Transverse colon (tissue), 4 donors: ENCODE measurements at regions not wholly inside any gene's neighbourhood (a gene's known extent, or its start where the extent isn't known, plus 50 kb on each side); places are given as distances from the start of the nearest gene placed in this dataset.
"Not testable (repeated sequence)": the region's sequence is repeated elsewhere in the genome, so short reads cannot be mapped to it uniquely, and the experiment has no call there.

ENCODE experiments used
- DNase-seq: peaks from one replicate; pipeline ENCODE4 v3.0.0-alpha.2; 2019
- H3K27ac ChIP-seq, 4 donors: fragments of 200-600 bp; sonication (generic); 2 replicates each; pipeline ENCODE4 v1.5.1; 2016 to 2018; ENCODE audit warnings: inconsistent platforms in 4 of 4
- H3K27me3 ChIP-seq: fragments of 200-600 bp; sonication (generic); 2 replicates; pipeline ENCODE4 v1.5.1; 2017; ENCODE audit warnings: inconsistent platforms
- H3K36me3 ChIP-seq, 4 donors: fragments of 200-600 bp; sonication (generic); 2 replicates each; pipeline ENCODE4 v1.5.1; 2017 to 2019; ENCODE audit warnings: inconsistent platforms in 4 of 4
- H3K4me1 ChIP-seq, 4 donors: fragments of 200-600 bp; sonication (generic); 2 replicates each; pipeline ENCODE4 v1.5.1; 2017 to 2020; ENCODE audit warnings: inconsistent platforms in 4 of 4
- H3K4me3 ChIP-seq, 4 donors: fragments of 200-600 bp; sonication (generic); 1 replicate in 1 of 4; 2 replicates in 3 of 4; pipeline versions ENCODE4 v1.5.1 to v1.6.1; 2017 to 2019; ENCODE audit warnings: inconsistent platforms in 4 of 4
- H3K9me3 ChIP-seq, 2 donors: fragments of 200-600 bp; sonication (generic); 2 replicates each; pipeline ENCODE4 v1.5.1; 2017 to 2019; ENCODE audit warnings: inconsistent platforms in 2 of 2
- CTCF ChIP-seq, 5 experiments: fragments of 200-600 bp in 3 of 5; fragments of 450-650 bp in 2 of 5; sonication (generic) in 3 of 5; IDR thresholded peaks; 1 replicate in 2 of 5; 2 replicates in 3 of 5; pipeline ENCODE4 v1.5.1; 2016 to 2017; ENCODE audit warnings: antibody characterized with exemption in 5 of 5, inconsistent platforms in 3 of 5, mild to moderate bottlenecking in 2 of 5, moderate library complexity in 1 of 5
- EP300 ChIP-seq: sonication (generic); formaldehyde crosslinking; IDR thresholded peaks from one replicate; pipeline ENCODE4 v1.6.1; 2017; ENCODE audit warnings: antibody characterized with exemption, low read depth
- POLR2A ChIP-seq: fragments of 450-650 bp; IDR thresholded peaks from one replicate; pipeline ENCODE4 v1.6.1; 2016; ENCODE audit warnings: antibody characterized with exemption, mild to moderate bottlenecking, moderate library complexity
- POLR2AphosphoS5 ChIP-seq, 3 donors: sonication (generic); formaldehyde crosslinking; IDR thresholded peaks; one replicate each; pipeline ENCODE4 v1.6.1; 2016; ENCODE audit warnings: antibody characterized with exemption in 3 of 3
- WGBS, 2 donors: methylation state at CpG; one replicate each; pipeline ENCODE4 v1.1.5; 2018; ENCODE audit warnings: low coverage in 1 of 2; 5-methylcytosine and 5-hydroxymethylcytosine counted together
- in situ Hi-C, 4 donors: fragments of 200-750 bp; cut with MboI; loops; one replicate each; pipeline versions ENCODE4 v1.15.0 to v1.15.1; 2017; ENCODE audit warnings: low sequenced_read_pairs in 3 of 4, low pct_ligation_motif_present in 1 of 4, low pct_unique_long_range_greater_than_20kb in 1 of 4
- intact Hi-C: fragments of 100-400 bp; cut with DNase I; formaldehyde crosslinking; loops from one replicate; pipeline ENCODE4 v1.15.1; 2023; ENCODE audit warnings: low total_unique reads

- H3K4me3 ChIP-seq: no peak overlapping the region
- no peak overlapping the region for H3K27ac ChIP-seq
- peaks cover 0 to 4% (median 0%) of the 10 kb centered on the region in 4 donors for H3K4me1 ChIP-seq
- peaks cover 4% of the 10 kb centered on the region for H3K27me3 ChIP-seq
- no peak for DNase-seq
- 89 to 92% methylated on average over 2 of the region's 2 CpGs for WGBS, 2 donors
- H3K9me3 ChIP-seq: no peaks in the 10 kb centered on the region
- no peaks in the 10 kb centered on the region for H3K36me3 ChIP-seq
- TF ChIP-seq POLR2A (no peak), POLR2AphosphoS5 (IDR thresholded peaks at IDR 0.05) (no peak), CTCF (IDR thresholded peaks at IDR 0.05) (no peak), EP300 (no peak)
- in situ Hi-C loops: no loop called here
- intact Hi-C loops: no loop called here
Measured at GRCh38 chr12:75855360-75855759, 176.2 kb downstream of the PHLDA1 start.

- no peak overlapping the region for H3K4me3 ChIP-seq
- no peaks in the 10 kb centered on the region for H3K36me3 ChIP-seq
- peaks cover 4% of the 10 kb centered on the region for H3K27me3 ChIP-seq
- peaks cover 0 to 4% (median 0%) of the 10 kb centered on the region in 4 donors for H3K4me1 ChIP-seq
- H3K27ac ChIP-seq: no peak overlapping the region
- DNase-seq: no peak
- intact Hi-C loops: no loop called here
- WGBS, 2 donors: 70 to 100% methylated on average over 1 to 4 of the region's 4 CpGs
- H3K9me3 ChIP-seq: no peaks in the 10 kb centered on the region
- no peak for TF ChIP-seq POLR2AphosphoS5 (IDR thresholded peaks at IDR 0.05)
- no peak for TF ChIP-seq POLR2A
- no peak for TF ChIP-seq EP300
- no peak for TF ChIP-seq CTCF (IDR thresholded peaks at IDR 0.05)
- in situ Hi-C loops: no loop called here
Measured at GRCh38 chr12:75854681-75855309, 176.8 kb downstream of the PHLDA1 start.

- H3K36me3 ChIP-seq, H3K27me3 ChIP-seq, H3K4me3 ChIP-seq, H3K27ac ChIP-seq, in situ Hi-C loops, H3K4me1 ChIP-seq, H3K9me3 ChIP-seq, DNase-seq, intact Hi-C loops: not testable (repeated sequence)
- WGBS, 2 donors: 96 to 100% methylated on average over 2 to 5 of the region's 5 CpGs
Measured at GRCh38 chr12:75854137-75854536, 177.4 kb downstream of the PHLDA1 start.

GRCh38 chr12:75853626-75854025 lies 177.9 kb downstream of the PHLDA1 start:
- TF ChIP-seq CTCF (IDR thresholded peaks at IDR 0.05) (no peak), EP300 (no peak), POLR2AphosphoS5 (IDR thresholded peaks at IDR 0.05) (no peak), POLR2A (no peak)
- Histone ChIP-seq H3K27me3 (peaks cover 4% of the 10 kb centered on the region), H3K4me1 (peaks cover 0 to 4% (median 1%) of the 10 kb centered on the region in 4 donors), H3K9me3 (no peaks in the 10 kb centered on the region), H3K4me3 (no peak overlapping the region), H3K36me3 (no peaks in the 10 kb centered on the region), H3K27ac (no peak overlapping the region)
- WGBS, 2 donors: 59% methylated on average over 2 of the region's 2 CpGs; no CpG with 5 or more reads in 1 of the 2 donors
- in situ Hi-C loops: no loop called here
- DNase-seq: no peak
- intact Hi-C loops: no loop called here

- Histone ChIP-seq H3K9me3 (no peaks in the 10 kb centered on the region), H3K4me3 (no peak overlapping the region)
- intact Hi-C loops: no loop called here
Measured at GRCh38 chr12:75852956-75853355, 178.6 kb downstream of the PHLDA1 start.

More at GRCh38 chr12:75852956-75853355, 178.6 kb downstream of the PHLDA1 start:
- Histone ChIP-seq H3K27ac (no peak overlapping the region), H3K36me3 (no peaks in the 10 kb centered on the region), H3K27me3 (peaks cover 4% of the 10 kb centered on the region), H3K4me1 (peaks cover 0 to 9% (median 2%) of the 10 kb centered on the region in 4 donors)
- no peak for DNase-seq
- in situ Hi-C loops: no loop called here
- WGBS, 2 donors: 47 to 100% methylated on average over 1 to 2 of the region's 2 CpGs
- TF ChIP-seq POLR2A: no peak
- no peak for TF ChIP-seq EP300
- no peak for TF ChIP-seq POLR2AphosphoS5 (IDR thresholded peaks at IDR 0.05)
- TF ChIP-seq CTCF (IDR thresholded peaks at IDR 0.05): no peak
